HCT116 (cell line): ENCODE measurements at regions not wholly inside any gene's neighbourhood (a gene's known extent, or its start where the extent isn't known, plus 50 kb on each side); places are given as distances from the start of the nearest gene placed in this dataset.

ENCODE experiments used
- ATAC-seq: fragments of 200-7000 bp; cut with Tn5 transposase; 2 replicates; pipeline ENCODE4 v1.9.1; 2020; ENCODE audit warnings: mild to moderate bottlenecking, moderate library complexity
- BruUV-seq: library from RNA; stranded (reverse); fragments of 400-500 nt; replicated peaks from 2 replicates; lab custom pipeline; 2021; lab: Mats Ljungman, UMichigan
- CTCF ChIA-PET: fragments of 300-600 bp; sonication (Branson Sonifier 250); formaldehyde crosslinking; loops from one replicate; lab custom pipeline; 2021; ENCODE audit warnings: antibody characterized with exemption; lab: Charles Lee
- POLR2A ChIA-PET: fragments of 300-600, 350-600 bp; sonication (Branson Sonifier 250); formaldehyde crosslinking; loops from one replicate; lab custom pipeline; 2021; ENCODE audit warnings: antibody characterized with exemption; lab: Charles Lee
- RAD21 ChIA-PET, 2 experiments: fragments of 300-600 bp; sonication (Branson Sonifier 250); formaldehyde crosslinking; loops; one replicate each; lab custom pipeline; 2023; ENCODE audit warnings: low total read pairs in 2 of 2; ENCODE audit not compliant: uncharacterized antibody in 2 of 2, unreplicated experiment in 2 of 2, low non-redundant PET in 1 of 2; lab: Charles Lee
- DNase-seq: peaks from one replicate; pipeline ENCODE4 v3.0.0-alpha.2; 2010; ENCODE audit warnings: low read depth, low spot score
- H2AFZ ChIP-seq: fragments of 200-600 bp; shearing (Covaris generic), sonication (generic); 2 replicates; pipeline ENCODE4 v1.6.1; 2017; ENCODE audit warnings: low read depth, mixed run types, mixed read lengths, antibody characterized with exemption, low read length; ENCODE audit not compliant: poor library complexity, severe bottlenecking
- H3K27ac ChIP-seq: 2 replicates; pipeline ENCODE4 v1.5.1; 2012; ENCODE audit warnings: low read depth, low read length
- H3K27me3 ChIP-seq: fragments of 200-600 bp; sonication (generic); 2 replicates; pipeline ENCODE4 v1.6.1; 2016; ENCODE audit warnings: mixed run types, low read length, mixed read lengths; ENCODE audit not compliant: insufficient read depth
- H3K36me3 ChIP-seq, 2 experiments: fragments of 200-500 bp in 1 of 2; fragments of 200-600 bp in 1 of 2; sonication (Bioruptor generic) in 1 of 2; sonication (generic) in 1 of 2; 2 replicates each; pipeline versions ENCODE4 v1.5.1 to v1.6.1; 2014 to 2016; ENCODE audit warnings: low read length in 2 of 2, inconsistent platforms in 1 of 2, mixed read lengths in 1 of 2, mixed run types in 1 of 2; ENCODE audit not compliant: insufficient read depth in 2 of 2, control insufficient read depth in 1 of 2
- H3K4me1 ChIP-seq, 2 experiments: fragments of 200-600 bp in 1 of 2; sonication (generic) in 1 of 2; 2 replicates each; pipeline versions ENCODE4 v1.5.1 to v1.6.1; 2012 to 2017; ENCODE audit warnings: low read length in 2 of 2, inconsistent platforms in 1 of 2, mild to moderate bottlenecking in 1 of 2, mixed read lengths in 1 of 2, mixed run types in 1 of 2, moderate library complexity in 1 of 2; ENCODE audit not compliant: insufficient read depth in 2 of 2, control insufficient read depth in 1 of 2
- H3K4me2 ChIP-seq: fragments of 200-600 bp; sonication (generic); 2 replicates; pipeline ENCODE4 v1.6.1; 2017; ENCODE audit warnings: mixed run types, low read length, mixed read lengths
- H3K4me3 ChIP-seq, 2 experiments: fragments of 200-600 bp in 1 of 2; sonication (generic) in 1 of 2; replicated peaks in 1 of 2; 2 replicates each; pipeline ENCODE4 v1.5.1; 2011 to 2016; ENCODE audit warnings: low read length in 2 of 2, control low read depth in 1 of 2, low read depth in 1 of 2, mild to moderate bottlenecking in 1 of 2, mixed read lengths in 1 of 2, mixed run types in 1 of 2
- H3K79me2 ChIP-seq: fragments of 200-600 bp; sonication (generic); 2 replicates; pipeline ENCODE4 v1.6.1; 2017; ENCODE audit warnings: mild to moderate bottlenecking, mixed run types, low read length, moderate library complexity, mixed read lengths; ENCODE audit not compliant: insufficient read depth
- H3K9ac ChIP-seq: fragments of 200-600 bp; sonication (generic); 2 replicates; pipeline ENCODE4 v1.6.1; 2016; ENCODE audit warnings: low read length, mixed read lengths
- H3K9me2 ChIP-seq: fragments of 200-600 bp; sonication (generic), shearing (Covaris generic); 2 replicates; pipeline ENCODE4 v1.6.1; 2017; ENCODE audit warnings: mixed run types, mild to moderate bottlenecking, moderate library complexity; ENCODE audit not compliant: insufficient read depth
- H3K9me3 ChIP-seq, 2 experiments: fragments of 200-500 bp in 1 of 2; fragments of 200-600 bp in 1 of 2; sonication (Bioruptor generic) in 1 of 2; sonication (generic) in 1 of 2; 2 replicates each; pipeline ENCODE4 v1.6.1; 2014 to 2017; ENCODE audit warnings: low read length in 2 of 2, mixed read lengths in 2 of 2, inconsistent platforms in 1 of 2, low read depth in 1 of 2, mild to moderate bottlenecking in 1 of 2, mixed run types in 1 of 2, moderate library complexity in 1 of 2; ENCODE audit not compliant: control insufficient read depth in 1 of 2, insufficient read depth in 1 of 2
- H4K20me1 ChIP-seq: fragments of 200-600 bp; sonication (generic), shearing (Covaris generic); 2 replicates; pipeline ENCODE4 v1.6.1; 2017; ENCODE audit warnings: mixed run types, mild to moderate bottlenecking, moderate library complexity; ENCODE audit not compliant: insufficient read depth
- ATF3 ChIP-seq: IDR thresholded peaks from 2 replicates; pipeline ENCODE4 v1.6.1; 2012
- CTCF ChIP-seq, 3 experiments: fragments of 200-600 bp in 1 of 3; sonication (generic) in 1 of 3; IDR thresholded peaks in 2 of 3; conservative IDR thresholded peaks in 1 of 3; 2 replicates each; pipeline ENCODE4 v1.5.1; 2012 to 2017; ENCODE audit warnings: low read depth in 2 of 3, low read length in 2 of 3, antibody characterized with exemption in 1 of 3, borderline replicate concordance in 1 of 3, control low read depth in 1 of 3, mild to moderate bottlenecking in 1 of 3, mixed read lengths in 1 of 3, mixed run types in 1 of 3, moderate library complexity in 1 of 3; ENCODE audit not compliant: insufficient read depth in 1 of 3
- EZH2 ChIP-seq: fragments of 200-600 bp; sonication (generic); IDR thresholded peaks from 2 replicates; pipeline ENCODE4 v1.6.1; 2017; ENCODE audit warnings: antibody characterized with exemption, mixed run types
- EZH2phosphoT487 ChIP-seq: fragments of 200-600 bp; IDR thresholded peaks from 2 replicates; pipeline ENCODE4 v1.6.1; 2018; ENCODE audit warnings: antibody characterized with exemption, borderline replicate concordance
- POLR2A ChIP-seq: IDR thresholded peaks from 2 replicates; pipeline ENCODE4 v1.7.0; 2011; ENCODE audit warnings: borderline replicate concordance; ENCODE audit not compliant: insufficient read depth, insufficient read length; ENCODE audit errors: extremely low read depth
- RAD21 ChIP-seq: IDR thresholded peaks from 2 replicates; pipeline ENCODE4 v1.6.1; 2012; ENCODE audit warnings: low read depth, mild to moderate bottlenecking
- SRF ChIP-seq: IDR thresholded peaks from 2 replicates; pipeline ENCODE4 v1.6.1; 2012; ENCODE audit warnings: low read depth
- TCF7L2 ChIP-seq: IDR thresholded peaks from 2 replicates; pipeline ENCODE4 v1.7.0; 2011; ENCODE audit warnings: borderline replicate concordance, inconsistent platforms; ENCODE audit not compliant: insufficient read depth, insufficient read length; ENCODE audit errors: extremely low read depth
- ZBTB33 ChIP-seq: IDR thresholded peaks from 2 replicates; pipeline ENCODE4 v1.6.1; 2011; ENCODE audit warnings: mild to moderate bottlenecking, low read length, moderate library complexity; ENCODE audit not compliant: insufficient replicate concordance; ENCODE audit errors: extremely low read depth
- intact Hi-C: fragments of 100-400 bp; cut with micrococcal nuclease; formaldehyde crosslinking; loops from 2 replicates; pipeline ENCODE4 v1.10.0; 2022

- H3K4me2 ChIP-seq: no peak overlapping the region
- no peaks in the 10 kb centered on the region for H3K9me2 ChIP-seq
- no peaks in the 10 kb centered on the region for H3K36me3 ChIP-seq
- no peaks in the 10 kb centered on the region for H3K27me3 ChIP-seq
- CTCF ChIA-PET: no interaction called here
- no peak overlapping the region for H3K4me3 ChIP-seq
- no peak overlapping the region for H3K9ac ChIP-seq
- H2AFZ ChIP-seq: no peak overlapping the region
- intact Hi-C loops: no loop called here
- H4K20me1 ChIP-seq: no peaks in the 10 kb centered on the region
- no peak overlapping the region for H3K27ac ChIP-seq
- no peak for DNase-seq
- BruUV-seq: no TSS peak
- TF ChIP-seq ATF3: no peak
- TF ChIP-seq TCF7L2: no peak
- TF ChIP-seq CTCF (IDR thresholded peaks at IDR 0.05 in 2 of 3, conservative IDR thresholded peaks at IDR 0.05 in 1 of 3; ENCODE audit: borderline replicate concordance in 1 of 3, insufficient read depth in 1 of 3, low read depth in 2 of 3, low read length in 2 of 3): no peak
- TF ChIP-seq ZBTB33: no peak
- TF ChIP-seq RAD21: no peak
- no peak for TF ChIP-seq EZH2phosphoT487
- no peak for TF ChIP-seq EZH2
- TF ChIP-seq SRF: no peak
- no peak for TF ChIP-seq POLR2A
- no peaks in the 10 kb centered on the region for H3K9me3 ChIP-seq
- no peak for ATAC-seq
- POLR2A ChIA-PET: no interaction called here
- RAD21 ChIA-PET: no interaction called here
- H3K4me1 ChIP-seq: no peaks in the 10 kb centered on the region
- no peaks in the 10 kb centered on the region for H3K79me2 ChIP-seq
These were observed 96.7 kb upstream of the RGS18 start for GRCh38 chr1:192061556-192061955.
